ENCODE measurements at regions not wholly inside any gene's neighbourhood (a gene's known extent, or its start where the extent isn't known, plus 50 kb on each side); places are given as distances from the start of the nearest gene placed in this dataset.

GRCh38 chr2:118309257-118309945 is 221.1 kb downstream of the INSIG2 start:
- TF ChIP-seq, protein P1, sequence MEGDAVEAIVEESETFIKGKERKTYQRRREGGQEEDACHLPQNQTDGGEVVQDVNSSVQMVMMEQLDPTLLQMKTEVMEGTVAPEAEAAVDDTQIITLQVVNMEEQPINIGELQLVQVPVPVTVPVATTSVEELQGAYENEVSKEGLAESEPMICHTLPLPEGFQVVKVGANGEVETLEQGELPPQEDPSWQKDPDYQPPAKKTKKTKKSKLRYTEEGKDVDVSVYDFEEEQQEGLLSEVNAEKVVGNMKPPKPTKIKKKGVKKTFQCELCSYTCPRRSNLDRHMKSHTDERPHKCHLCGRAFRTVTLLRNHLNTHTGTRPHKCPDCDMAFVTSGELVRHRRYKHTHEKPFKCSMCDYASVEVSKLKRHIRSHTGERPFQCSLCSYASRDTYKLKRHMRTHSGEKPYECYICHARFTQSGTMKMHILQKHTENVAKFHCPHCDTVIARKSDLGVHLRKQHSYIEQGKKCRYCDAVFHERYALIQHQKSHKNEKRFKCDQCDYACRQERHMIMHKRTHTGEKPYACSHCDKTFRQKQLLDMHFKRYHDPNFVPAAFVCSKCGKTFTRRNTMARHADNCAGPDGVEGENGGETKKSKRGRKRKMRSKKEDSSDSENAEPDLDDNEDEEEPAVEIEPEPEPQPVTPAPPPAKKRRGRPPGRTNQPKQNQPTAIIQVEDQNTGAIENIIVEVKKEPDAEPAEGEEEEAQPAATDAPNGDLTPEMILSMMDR (conservative IDR thresholded peaks at IDR 0.05; ENCODE audit: low read depth, low read length): no peak
- TF ChIP-seq EZH2 (IDR thresholded peaks at IDR 0.05; ENCODE audit: borderline replicate concordance, low read depth, low read length, poor library complexity, severe bottlenecking): no peak

Measured in A673 (cell line).